ENCODE measurements at regions not wholly inside any gene's neighbourhood (a gene's known extent, or its start where the extent isn't known, plus 50 kb on each side); places are given as distances from the start of the nearest gene placed in this dataset.

DNA sequence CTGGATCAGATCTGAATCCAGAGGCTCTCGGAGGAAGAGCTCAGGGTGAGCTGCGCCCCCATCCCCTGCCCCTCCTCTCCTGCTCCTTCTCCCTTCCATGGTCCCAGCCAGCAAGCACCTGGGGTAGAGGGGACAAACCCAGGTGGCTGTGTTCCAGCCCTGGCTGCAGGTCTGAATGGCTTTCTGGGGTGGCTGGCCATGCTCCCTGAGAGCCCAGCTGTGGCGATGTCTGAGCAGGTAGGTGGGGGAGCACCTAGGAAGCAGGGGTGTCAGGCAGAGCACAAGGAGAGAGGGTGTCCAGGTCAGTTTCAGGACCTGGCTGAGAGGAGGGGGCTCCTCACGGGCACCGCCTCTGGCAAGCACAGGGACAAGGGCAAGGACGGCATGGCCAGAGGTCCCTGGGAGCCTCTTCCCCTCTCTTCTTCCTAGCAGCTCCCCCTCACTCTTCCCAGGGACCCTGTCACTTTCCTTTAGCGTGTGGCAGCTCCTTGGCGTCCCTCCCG is 310.0 kb downstream of the SEC14L1 start:
- no peak for DNase-seq

DNA sequence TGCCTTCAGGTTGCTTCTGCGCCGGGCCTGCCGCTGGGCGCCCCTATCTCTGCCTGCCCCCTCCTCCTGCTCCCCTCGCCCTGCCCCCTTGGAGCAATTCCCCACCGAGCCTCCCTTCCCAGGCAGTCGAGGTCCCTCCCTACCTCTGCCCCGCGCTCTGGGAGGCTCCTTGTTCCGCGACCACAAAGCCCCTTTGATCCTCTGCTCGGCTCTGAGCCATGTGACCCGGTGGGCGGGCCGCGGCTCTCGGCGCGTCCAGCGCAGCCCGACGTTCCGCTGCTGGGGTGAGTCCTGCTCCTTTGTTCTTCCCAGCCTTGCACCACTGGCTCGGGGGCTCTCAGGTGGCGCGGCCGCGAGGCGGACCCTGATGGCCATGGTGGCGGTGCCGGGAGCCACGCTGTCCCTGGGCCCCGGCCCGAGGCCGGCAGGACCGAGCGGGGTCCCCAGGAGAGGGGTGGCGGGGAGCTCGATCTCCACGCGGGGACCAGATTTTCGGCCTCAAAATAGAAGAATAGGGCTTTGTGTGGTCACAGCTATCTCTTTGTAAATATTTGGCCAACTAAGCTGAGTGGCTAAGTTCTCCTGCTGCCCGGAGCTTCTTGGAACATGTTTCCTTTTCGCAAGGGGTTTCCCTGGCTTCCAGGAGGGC is 310.6 kb downstream of the SEC14L1 start:
- DNase-seq, result peak; percentile 24 to 49

DNA sequence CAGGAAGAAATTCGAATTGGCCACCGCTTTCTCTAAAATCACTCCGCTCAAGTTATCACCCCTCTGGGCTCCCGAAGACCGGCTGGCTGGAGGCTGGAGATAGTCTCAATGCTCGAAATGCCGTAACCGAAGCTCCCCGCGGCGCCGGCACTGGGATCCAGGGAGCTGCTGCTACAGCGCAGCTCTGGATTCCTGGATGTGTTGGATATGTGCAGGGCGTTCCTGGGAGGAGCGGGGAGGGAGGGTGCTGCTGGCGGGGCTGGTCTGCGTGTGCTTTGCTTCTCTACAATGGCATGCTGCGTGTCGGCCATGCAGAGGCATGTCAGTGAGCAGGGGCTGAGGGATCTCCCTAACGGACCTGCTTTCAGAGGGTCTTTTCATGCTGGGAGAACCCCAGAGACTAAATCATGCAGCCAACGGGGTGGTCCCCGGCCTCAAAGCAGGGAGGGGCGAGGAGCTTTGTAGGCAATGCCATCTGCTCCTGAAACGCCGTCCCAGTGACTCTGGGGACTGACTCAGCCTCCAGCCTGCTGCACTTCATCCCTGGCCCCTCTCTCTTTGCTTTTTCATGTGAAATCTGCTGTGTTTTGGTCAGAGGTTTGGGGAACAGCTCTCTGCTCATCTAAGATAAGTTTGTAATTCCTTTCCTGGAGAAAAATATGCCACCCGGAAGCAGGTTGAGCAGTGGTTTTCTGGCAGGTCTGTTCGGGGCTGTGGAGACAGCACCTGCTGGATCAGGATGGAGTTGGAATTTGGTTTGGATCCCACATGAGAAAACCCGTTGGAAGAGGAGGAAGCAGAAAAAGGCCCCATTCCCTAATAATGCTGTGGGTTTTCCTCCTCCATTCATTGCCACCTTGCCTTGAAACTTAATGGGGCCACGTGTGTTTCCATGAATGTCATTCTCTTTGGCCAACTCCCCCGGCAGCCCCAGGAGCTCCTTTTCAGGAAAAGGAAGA is 311.4 kb downstream of the SEC14L1 start:
- no peak for DNase-seq

DNA sequence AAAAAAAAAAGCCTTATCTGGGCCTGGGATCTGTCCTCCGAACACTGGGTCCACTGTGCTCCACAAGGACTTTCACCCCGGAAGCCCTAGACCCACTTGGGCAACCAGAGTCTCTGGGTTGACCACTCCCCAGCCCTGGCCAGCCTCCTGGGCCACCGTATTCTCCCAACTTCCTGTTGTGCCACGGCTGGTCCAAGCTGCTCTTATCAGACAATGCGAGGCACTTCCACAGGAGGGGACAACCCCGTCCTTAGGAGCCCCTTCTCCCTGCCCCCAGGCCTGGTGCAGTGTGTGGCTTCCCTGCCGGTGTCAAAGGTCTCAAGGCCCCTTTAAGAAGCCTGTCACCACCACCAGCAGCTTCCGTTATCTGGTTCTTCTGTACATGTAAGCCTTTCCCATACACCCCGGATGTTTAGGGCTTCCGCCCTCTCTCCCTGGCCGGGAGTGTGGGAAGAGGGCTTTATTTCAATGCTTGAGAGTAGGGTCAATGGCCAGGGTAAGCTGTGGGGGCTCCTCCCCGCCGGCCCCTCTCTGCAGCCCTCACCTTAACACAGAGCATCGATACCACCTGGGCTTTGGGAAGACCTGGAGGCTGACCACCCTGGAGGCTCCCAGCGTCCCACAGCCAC is 313.0 kb downstream of the SEC14L1 start:
- no peak for DNase-seq

DNA sequence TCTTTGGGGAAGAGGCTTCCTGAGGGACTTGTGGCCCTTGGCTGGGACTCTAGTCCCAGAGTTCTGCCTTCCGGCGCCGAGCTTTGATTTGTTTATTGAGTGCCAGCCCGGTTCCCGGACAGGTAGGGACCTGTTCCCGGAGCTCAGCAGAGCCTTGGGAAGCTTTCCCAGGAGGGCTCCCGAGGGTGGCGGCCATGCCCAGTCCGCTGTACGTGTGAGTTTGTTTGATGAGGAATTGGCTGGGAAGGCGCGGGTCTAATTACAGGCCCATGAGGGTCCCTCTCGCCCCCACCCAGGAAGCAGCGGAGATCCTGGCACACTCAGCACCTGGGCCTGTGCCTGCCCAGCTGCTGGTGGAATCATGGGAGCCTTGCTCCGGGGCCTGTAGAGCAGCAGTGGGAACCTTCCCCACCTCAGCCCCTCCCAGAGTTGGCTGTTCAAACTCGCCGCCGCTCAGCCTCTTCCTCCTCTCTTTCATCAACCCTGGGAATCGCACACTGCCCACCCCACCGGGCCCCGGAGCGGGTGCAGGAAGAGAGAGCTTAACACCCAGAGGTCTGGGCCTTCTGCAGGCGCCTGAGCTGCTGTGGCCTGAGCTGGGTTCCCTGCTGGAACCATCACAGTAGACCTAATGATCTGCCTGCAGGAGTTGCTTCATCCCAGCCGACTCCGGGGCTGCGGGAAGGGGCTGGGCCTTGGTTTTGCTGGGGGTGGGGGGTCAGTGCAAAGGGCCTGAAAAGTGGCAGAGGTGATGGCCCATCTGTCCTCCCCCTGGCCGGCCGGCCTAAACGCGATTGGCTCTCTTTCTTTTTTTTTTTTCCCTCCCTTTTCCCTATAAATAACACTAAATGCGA is 313.7 kb downstream of the SEC14L1 start:
- no peak for DNase-seq

DNA sequence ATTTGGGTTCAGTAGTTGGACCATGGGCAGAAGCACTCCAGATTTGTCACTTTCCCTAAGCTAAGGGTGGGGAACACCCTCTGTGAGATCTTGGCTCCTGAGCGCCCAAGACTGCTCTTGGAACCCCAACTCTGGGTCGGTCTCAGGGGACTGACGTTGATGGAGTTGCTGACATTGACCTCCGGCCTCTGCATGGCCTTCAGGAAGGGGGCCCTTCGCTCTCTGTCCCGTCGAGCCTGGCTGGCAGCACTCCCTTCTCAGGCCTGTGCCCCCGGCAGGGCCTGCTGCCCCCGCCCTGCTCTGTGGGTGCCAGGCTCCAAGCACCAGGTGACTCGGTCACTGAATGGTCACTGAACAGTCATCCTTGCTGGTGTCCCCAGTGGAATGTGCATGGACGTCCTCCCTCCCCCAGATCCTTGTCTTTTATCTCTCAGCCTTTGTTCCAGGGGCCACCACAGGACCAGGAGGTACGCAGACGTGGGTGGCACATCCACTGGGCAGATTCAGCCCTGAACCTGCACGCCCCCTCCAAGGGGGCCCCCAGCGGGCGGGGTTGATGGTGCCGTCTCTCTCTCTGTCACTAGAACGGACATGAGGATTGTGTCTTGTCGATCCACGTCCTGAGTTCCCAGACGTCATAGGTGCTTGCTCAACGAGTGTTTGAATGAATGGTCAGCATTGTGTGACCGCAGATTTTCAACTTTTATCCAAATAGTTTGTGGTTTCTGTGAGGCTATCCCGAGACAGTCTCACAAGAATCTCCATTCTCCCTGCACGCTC is 314.5 kb downstream of the SEC14L1 start:
- no peak for DNase-seq

DNA sequence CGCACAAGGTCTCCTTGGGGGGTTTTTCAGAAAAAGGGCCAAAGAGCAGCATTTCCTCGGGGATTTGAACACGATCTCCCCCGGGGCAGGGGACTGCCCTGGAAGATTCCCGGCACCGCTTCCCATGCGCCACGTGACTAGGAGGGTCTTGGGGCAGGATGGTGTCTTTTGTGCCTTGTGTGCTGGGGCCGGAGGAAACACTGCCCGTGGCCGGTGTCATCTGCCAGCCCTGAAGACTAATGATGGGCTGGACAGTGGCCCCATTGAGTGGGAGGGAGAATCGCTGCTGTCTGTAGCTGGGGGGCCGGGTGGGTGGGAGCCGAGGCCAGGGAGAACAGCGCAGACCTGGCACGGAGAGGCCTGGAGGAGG is 315.1 kb downstream of the SEC14L1 start:
- DNase-seq, result no peak

DNA sequence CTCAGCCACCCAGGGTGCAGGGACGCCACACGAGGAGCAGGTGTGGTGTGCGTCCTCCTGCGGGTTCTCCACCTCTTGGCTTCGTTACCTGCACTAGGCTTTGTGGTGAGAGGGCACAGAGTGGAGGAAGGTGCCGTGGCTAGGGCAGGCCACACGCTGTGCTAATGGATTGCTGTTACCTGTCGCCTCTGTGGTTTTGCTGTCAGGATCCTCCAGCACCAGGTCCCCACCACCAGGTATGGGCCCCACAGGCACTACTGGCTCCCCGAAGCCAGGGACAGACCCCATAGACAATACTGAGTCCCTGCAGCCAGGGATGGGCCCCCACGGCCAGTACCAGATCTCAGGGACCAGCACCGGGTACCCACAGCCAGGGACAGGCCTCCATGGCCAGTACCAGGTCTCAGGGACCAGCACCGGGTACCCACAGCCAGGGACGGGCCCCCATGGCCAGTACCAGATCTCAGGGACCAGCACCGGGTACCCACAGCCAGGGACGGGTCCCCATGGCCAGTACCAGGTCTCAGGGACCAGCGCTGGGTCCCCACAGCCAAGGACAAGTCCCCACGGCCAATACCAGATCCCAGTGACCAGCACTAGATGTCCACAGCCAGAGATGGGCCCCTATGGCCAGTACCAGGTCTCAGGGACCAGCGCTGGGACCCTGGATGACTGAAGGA is 315.6 kb downstream of the SEC14L1 start:
- no peak for DNase-seq

DNA sequence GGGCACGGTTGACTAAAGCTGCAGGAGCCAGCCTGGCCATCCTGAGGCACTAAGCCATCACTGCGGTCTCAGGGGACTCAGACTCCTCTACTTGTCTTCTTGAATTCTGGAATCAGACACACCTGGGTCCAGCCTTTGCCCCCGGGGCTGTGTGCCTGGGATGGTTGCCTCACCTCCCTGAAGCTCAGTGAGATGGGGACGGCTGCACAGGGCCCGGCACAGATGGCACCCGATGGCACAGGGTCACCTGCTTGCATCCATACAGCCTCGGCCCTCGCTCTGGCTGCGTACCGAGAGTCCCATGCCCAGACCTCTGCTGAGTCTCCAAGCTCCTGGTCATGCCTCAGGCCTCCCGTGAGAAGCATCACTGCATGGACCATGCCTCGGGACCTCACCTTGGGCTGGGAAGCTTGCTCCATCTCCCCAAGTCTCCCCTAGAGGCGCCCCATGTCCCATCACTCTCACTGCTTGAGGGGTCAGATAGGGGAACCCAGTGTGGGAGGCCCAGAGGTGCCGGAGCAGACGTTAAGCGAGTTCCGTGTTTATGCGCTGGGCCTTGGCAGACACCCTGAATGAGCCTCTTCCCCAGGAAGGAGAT is 316.3 kb downstream of the SEC14L1 start:
- no peak for DNase-seq

DNA sequence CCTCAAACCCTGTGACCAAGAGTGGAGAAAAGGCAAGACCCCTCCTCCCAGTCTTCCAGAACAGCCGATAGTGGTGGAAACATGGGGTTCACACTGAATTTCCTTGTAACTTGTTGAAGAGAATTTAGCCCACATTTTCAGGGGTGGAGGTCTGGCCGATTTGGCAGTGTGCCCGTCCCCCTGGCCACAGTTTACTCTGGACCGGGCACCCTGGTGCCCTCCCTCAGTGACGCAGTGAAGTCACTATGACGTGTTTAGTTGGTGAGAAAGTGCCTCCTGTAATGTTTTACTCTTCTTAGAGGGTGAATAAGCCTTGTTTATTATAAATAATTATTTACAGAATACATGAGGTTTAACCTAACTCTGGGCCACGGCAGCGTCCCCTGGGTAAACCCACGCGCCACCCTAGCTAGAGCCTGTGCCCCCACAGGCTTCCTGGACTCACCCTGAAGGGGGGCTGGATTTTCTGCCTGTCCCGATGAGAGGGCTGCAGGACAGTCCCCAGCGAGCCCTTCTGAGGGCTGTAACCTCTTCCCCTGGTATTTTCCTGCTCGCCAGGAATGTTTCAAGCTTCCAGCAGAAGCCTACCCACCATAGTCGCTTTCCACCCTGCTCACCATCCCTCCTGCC is 316.9 kb downstream of the SEC14L1 start:
- DNase-seq, result no peak

DNA sequence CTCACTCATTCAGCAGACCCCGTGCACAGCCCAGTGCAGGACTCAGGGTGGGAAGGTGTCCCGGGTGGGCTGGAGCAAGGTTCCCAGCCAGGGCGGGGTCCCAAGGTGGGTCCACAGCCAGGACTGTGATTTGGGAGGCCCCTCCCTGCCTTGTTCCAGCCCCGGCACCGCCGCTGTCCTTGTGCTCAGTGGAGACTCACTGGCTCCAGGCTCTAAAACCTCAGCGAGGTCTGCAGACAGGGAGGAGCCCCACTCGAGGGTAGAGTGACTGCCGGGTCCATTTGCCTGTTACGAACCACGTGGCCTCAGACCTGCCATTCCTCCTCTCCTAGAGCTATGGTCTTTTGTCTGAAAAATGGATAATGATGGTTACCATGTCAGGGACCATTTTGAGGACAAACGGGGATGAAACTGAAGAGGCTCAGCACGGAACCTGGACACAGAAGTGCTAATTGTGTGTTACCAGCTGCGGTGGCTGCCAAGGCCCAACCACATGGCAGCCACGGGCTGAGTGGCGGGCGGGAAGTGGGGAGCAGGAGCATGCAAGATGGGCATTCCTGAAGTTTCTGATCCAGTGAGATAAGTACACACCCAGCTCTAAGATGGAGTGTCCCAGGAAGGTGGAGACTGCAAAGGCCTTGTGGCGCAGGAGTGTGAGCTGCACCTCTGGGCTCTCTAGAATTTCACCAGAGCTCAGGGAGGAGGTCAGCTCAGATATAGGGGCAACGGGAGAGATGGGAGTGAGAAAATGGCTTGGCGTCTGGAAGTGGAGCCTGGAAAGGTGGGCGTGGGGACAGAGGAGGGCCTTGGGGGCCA is 317.6 kb downstream of the SEC14L1 start:
- no peak for DNase-seq

DNA sequence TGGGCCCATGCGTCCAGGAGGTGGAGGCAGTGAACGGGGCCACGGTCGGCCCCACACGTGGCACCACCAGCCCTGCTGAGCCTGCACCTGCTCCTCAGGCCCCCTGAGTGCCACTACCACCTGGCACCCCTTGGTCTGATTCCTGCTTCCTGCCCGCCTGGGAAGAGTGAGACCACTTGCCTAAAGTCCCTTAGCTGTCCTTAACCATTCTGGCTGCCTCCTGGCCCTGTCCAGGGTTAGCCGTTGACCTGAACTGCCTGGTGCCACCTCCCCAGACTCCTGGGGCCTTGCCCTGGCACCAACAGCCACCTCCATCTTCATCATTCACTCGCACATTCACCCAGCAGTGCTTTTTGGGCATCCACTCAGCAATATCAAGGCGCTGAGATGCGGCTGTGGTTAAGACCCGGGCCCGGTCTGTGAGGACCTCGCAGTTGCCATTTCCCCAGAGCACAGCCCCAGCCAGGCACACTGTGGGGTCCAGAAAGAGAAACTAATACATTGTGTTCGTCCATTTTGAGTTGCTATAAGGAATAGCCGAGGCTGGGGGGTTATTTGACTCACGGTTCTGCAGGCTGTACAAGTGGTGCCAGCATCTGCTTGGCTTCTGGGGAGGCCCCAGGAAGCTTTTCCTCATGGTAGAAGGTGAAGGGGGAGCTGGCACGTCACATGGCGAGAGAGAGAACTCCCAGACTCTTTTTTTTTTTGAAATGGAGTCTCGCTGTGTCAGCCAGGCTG is 318.4 kb downstream of the SEC14L1 start:
- no peak for DNase-seq

DNA sequence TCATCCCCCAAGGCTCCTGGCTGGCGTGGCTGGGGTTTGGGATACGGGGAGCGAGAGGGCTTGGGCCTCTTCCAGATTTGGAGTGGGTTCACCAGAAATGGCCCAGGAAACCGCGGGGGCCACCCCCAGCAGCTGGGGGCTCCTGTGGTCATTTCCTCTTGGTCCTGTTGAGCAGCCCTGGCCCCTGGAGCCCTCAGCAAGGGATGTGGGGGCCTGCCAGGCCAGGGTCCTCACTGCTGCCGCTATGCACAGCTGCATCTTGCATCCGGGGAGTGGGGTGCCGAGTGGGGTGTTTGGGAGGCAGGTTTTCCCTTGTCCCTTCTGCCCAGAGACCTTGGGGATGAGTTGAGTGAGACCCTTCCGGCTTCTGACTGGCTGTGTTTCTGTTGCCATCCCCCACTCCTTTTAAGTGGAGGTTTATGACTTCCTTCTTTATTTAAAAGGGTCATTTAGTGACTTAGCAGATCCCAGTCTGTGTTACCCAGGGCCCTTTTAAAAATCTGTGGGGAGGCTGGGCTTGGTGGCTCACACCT is 319.8 kb downstream of the SEC14L1 start:
- no peak for DNase-seq

DNA sequence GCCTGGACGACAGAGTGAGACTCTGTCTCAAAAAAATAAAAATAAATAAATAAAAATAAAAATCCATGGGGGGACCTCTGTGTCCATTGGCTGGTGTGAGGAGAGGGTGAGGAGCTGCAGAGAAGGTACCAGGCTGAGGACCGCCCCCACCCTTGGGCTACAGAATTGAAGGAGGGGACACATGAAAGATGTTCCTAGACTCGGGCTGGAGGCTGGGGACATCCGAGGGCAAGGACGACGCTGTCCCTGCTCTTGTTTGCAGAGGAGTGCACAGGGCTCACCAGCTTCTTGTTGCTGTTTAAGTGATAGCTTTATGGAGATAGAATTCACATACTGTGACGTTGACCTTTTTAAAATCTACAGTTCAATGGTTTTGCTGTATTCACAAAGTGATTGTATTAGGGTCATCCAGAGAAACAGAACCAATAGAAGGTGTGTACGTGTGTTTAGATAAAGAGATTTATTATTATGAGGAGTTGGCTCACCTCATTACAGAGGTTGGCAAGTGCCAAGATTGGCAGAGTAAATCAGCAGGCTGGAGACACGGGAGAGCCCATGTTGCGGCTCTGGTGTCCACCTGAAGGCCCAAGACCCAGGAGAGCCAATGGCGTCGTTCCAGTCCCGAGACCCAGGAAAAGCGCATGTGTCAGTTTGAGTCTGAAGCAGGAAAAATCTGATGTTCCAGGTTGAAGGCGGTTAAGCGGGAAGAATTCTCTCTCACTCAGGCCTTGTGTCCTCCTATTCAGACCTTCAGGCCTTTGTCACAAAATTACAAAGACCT is 320.7 kb downstream of the SEC14L1 start:
- no peak for DNase-seq

DNA sequence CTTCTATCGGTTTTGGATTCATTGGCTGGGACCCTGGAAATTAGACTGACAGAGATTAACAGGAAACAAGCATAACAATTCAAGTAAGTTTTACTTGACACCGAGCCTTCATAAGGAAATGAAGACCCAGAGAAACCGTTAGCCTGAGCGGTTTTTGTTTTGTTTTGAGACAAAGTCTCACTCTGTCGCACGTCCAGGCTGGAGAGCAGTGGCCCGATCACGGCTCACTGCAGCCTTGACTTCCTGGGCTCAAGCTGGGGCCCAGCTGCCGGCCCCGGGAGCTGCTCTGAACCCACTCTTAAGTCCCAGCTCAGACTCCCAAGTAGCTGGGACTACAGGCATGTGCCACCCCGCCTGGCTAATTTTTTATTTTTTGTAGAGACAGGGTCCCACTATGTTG is 321.3 kb downstream of the SEC14L1 start:
- DNase-seq, result no peak

DNA sequence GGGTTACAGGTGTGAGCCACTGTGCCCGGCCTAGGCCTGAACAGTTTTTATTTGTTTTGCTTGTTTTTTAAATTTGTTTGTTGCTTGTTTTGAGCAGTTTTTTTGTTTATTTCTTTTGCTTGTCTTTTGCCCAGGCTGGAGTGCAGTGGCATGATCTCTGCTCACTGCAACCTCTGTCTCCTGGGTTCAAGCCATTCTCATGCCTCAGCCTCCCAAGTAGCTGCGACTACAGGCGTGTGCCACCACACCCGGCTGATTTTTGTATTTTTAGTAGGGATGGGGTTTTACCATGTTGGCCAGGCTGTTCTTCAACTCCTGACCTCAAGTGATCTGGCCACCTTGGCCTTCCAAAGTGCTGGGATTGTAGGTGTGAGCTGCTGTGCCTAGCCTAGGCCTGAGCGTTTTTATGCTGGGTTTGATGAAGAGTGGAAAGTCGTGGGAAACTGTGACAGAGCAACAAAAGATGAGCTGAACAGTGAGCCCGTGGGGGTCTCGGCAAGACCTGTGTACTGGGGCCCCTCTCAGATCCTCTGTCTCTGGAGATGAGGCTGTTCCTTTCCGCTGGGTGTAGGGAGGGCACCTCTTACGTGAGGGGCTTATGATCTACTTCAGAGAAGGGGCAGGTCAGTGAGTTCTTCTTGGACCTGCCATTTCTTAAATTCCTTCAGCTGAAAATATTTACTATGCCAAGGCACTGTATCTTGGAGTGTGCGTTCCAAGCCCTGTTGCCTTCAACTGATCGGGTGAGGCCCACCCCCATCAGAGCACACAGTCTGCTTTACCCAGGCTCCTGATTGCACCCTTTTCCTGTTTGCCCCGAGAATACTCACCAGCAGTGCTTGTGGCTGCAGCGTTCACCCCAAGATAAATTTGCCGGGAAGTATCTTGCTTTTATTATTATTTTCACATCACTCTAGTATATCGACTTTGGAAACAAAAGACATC is 322.1 kb downstream of the SEC14L1 start:
- no peak for DNase-seq
